WI38 (cell line): ENCODE measurements at regions not wholly inside any gene's neighbourhood (a gene's known extent, or its start where the extent isn't known, plus 50 kb on each side); places are given as distances from the start of the nearest gene placed in this dataset.

ENCODE experiments used
- H3K4me3 ChIP-seq: 2 replicates; pipeline ENCODE4 v1.5.1; 2011; ENCODE audit warnings: low read depth, mild to moderate bottlenecking, control low read depth, low read length
- CTCF ChIP-seq: IDR thresholded peaks from 2 replicates; pipeline ENCODE4 v1.5.1; 2012; ENCODE audit warnings: low read depth, mild to moderate bottlenecking, control low read depth, low read length

DNA sequence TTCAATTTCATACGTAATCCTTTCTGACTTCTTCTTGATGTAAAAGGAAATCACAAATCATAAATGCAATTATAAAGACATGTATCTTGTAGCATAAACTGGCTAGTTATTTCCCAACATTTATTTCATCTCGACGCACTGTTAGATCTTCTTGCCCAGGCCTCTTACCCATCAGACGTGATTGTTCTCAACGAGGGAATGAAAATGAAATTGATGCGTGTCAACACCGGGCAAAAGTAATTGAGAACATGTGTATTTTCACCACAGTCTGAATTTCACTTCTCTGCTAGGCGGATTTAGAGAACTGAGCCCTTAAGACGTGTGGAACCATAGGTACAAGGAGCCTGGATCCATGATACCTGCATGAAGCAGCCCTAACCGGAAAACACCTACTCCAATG is 519.7 kb downstream of the KCNT2 start:
- H3K4me3 ChIP-seq: no peak overlapping the region
- TF ChIP-seq CTCF: no peak

GRCh38 chr1:196078691-196079090 is 529.5 kb downstream of the KCNT2 start:
- no peak overlapping the region for H3K4me3 ChIP-seq
- TF ChIP-seq CTCF: no peak

GRCh38 chr1:196075621-196076020 is 532.6 kb downstream of the KCNT2 start:
- no peak overlapping the region for H3K4me3 ChIP-seq
- no peak for TF ChIP-seq CTCF

GRCh38 chr1:196074182-196074581 is 534.1 kb downstream of the KCNT2 start:
- no peak for TF ChIP-seq CTCF
- no peak overlapping the region for H3K4me3 ChIP-seq

DNA sequence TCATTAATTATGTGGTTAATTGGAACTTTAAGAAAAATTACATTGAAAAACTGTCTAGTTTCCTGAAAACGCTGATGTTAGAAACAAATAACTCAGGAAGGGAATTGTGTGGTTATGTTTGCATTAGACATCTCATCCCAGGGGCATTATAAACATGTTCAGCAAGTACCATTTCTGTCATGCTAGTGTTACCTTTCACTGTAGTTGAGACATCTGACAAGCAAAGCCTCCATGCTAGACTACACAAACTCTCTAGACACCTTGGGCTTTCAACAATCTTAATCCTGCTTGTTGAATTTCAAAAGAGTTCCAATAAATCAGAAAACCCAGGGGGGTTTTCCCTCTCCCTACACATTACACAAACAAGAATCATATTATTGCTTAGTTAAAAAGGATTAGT is 536.8 kb downstream of the KCNT2 start:
- TF ChIP-seq CTCF: no peak

DNA sequence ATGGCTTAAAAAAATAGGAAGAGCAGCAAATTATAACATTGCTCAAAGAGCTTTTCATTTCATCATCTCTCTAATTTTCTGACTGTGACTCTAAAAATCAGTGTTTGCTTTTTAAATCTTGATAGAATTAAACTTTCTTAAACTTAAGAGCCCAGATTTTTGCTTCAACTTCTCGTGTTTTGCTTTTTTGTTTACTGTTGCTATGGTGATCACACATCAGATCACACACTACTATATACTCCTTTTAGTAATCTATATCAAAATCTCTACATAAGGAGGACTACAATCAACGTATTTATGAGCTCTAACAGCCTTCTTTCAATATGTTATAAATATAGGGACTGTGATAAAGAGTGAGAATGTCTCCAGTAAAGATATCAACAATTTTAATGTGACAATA is 537.3 kb downstream of the KCNT2 start:
- TF ChIP-seq CTCF: no peak

More for the DNA sequence above, 536.8 kb downstream of the KCNT2 start:
- no peak overlapping the region for H3K4me3 ChIP-seq

GRCh38 chr1:196063952-196064351 is 544.3 kb downstream of the KCNT2 start:
- no peak overlapping the region for H3K4me3 ChIP-seq
- TF ChIP-seq CTCF: no peak

More for the DNA sequence above, 537.3 kb downstream of the KCNT2 start:
- H3K4me3 ChIP-seq: no peak overlapping the region
